ENCODE measurements at regions not wholly inside any gene's neighbourhood (a gene's known extent, or its start where the extent isn't known, plus 50 kb on each side); places are given as distances from the start of the nearest gene placed in this dataset.

DNA sequence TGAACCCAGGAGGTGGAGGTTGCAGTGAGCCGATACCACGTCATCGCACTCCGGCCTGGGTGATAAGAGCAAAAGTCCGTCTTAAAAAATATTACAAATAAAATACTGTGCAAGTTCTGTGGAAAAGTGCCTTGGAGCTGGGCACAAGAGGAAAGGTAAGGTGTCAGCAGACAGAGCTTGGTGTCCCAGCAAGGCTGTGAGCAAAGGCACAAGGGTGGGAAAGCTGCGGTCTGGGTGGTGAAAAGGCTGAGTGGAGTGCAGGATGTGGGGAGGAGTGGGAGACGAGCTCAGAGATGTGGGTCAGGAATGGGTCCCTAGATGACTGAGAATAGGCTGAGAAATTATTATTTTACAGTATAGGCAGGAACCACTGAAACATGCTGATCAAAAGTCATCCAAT is 150.6 kb downstream of the RHOU start:
- no peak for TF ChIP-seq SIN3A (IDR thresholded peaks at IDR 0.05; ENCODE audit: borderline replicate concordance, insufficient read depth, low read depth, low read length)
- TF ChIP-seq, protein P1, sequence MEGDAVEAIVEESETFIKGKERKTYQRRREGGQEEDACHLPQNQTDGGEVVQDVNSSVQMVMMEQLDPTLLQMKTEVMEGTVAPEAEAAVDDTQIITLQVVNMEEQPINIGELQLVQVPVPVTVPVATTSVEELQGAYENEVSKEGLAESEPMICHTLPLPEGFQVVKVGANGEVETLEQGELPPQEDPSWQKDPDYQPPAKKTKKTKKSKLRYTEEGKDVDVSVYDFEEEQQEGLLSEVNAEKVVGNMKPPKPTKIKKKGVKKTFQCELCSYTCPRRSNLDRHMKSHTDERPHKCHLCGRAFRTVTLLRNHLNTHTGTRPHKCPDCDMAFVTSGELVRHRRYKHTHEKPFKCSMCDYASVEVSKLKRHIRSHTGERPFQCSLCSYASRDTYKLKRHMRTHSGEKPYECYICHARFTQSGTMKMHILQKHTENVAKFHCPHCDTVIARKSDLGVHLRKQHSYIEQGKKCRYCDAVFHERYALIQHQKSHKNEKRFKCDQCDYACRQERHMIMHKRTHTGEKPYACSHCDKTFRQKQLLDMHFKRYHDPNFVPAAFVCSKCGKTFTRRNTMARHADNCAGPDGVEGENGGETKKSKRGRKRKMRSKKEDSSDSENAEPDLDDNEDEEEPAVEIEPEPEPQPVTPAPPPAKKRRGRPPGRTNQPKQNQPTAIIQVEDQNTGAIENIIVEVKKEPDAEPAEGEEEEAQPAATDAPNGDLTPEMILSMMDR (IDR thresholded peaks at IDR 0.05) = no peak
- TF ChIP-seq POLR2AphosphoS5 (IDR thresholded peaks at IDR 0.05; ENCODE audit: low read depth, low read length) = no peak

Data from Panc1 (cell line).